CD14-positive monocyte (primary cell): ENCODE measurements at regions not wholly inside any gene's neighbourhood (a gene's known extent, or its start where the extent isn't known, plus 50 kb on each side); places are given as distances from the start of the nearest gene placed in this dataset.

Source experiments
- DNase-seq, 3 donors: peaks; one replicate each; pipeline ENCODE4 v3.0.0-alpha.2; 2011 to 2022
- H2AFZ ChIP-seq: 2 replicates; pipeline ENCODE4 v1.6.0; 2012; ENCODE audit warnings: mild to moderate bottlenecking, low read depth, low read length, inconsistent platforms; ENCODE audit not compliant: insufficient read depth, poor library complexity, severe bottlenecking
- H3K27ac ChIP-seq, 2 donors: 1 replicate in 1 of 2; 2 replicates in 1 of 2; pipeline ENCODE4 v1.5.1; 2012 to 2013; ENCODE audit warnings: low read length in 2 of 2, control low read depth in 1 of 2, inconsistent platforms in 1 of 2, low read depth in 1 of 2, mild to moderate bottlenecking in 1 of 2
- H3K27me3 ChIP-seq, 2 donors: one replicate each; pipeline versions ENCODE4 v1.6.0 to v1.6.1; 2011 to 2013; ENCODE audit warnings: low read length in 2 of 2; ENCODE audit not compliant: control insufficient read depth in 2 of 2, insufficient read depth in 2 of 2
- H3K36me3 ChIP-seq, 2 donors: replicated peaks in 1 of 2; 1 replicate in 1 of 2; 2 replicates in 1 of 2; pipeline versions ENCODE4 v1.5.1 to v1.6.1; 2012 to 2013; ENCODE audit warnings: low read length in 2 of 2, control low read depth in 1 of 2, inconsistent platforms in 1 of 2, mild to moderate bottlenecking in 1 of 2; ENCODE audit not compliant: insufficient read depth in 2 of 2, control insufficient read depth in 1 of 2
- H3K4me1 ChIP-seq, 2 donors: 1 replicate in 1 of 2; 2 replicates in 1 of 2; pipeline versions ENCODE4 v1.5.1 to v1.6.1; 2012 to 2013; ENCODE audit warnings: low read length in 2 of 2, control low read depth in 1 of 2, inconsistent platforms in 1 of 2, mild to moderate bottlenecking in 1 of 2, moderate library complexity in 1 of 2; ENCODE audit not compliant: insufficient read depth in 2 of 2, control insufficient read depth in 1 of 2
- H3K4me2 ChIP-seq: replicated peaks from 2 replicates; pipeline ENCODE3; 2012; ENCODE audit warnings: low read length, moderate library complexity, mild to moderate bottlenecking; ENCODE audit not compliant: poor library complexity, severe bottlenecking; ENCODE audit errors: extremely low read depth
- H3K4me3 ChIP-seq, 3 experiments: fragments of 200-600 bp in 1 of 3; sonication (generic) in 1 of 3; replicated peaks in 1 of 3; 1 replicate in 2 of 3; 2 replicates in 1 of 3; pipeline ENCODE4 v1.5.1; 2011 to 2013; ENCODE audit warnings: low read length in 3 of 3, mild to moderate bottlenecking in 3 of 3, control low read depth in 2 of 3, low read depth in 2 of 3, inconsistent platforms in 1 of 3, moderate library complexity in 1 of 3
- H3K79me2 ChIP-seq: 2 replicates; pipeline ENCODE4 v1.6.0; 2012; ENCODE audit warnings: mild to moderate bottlenecking, control low read depth, inconsistent platforms, low read length, moderate library complexity; ENCODE audit not compliant: insufficient read depth
- H3K9ac ChIP-seq: 2 replicates; pipeline ENCODE4 v1.6.0; 2017; ENCODE audit warnings: low read length, mild to moderate bottlenecking; ENCODE audit not compliant: insufficient read depth, poor library complexity, severe bottlenecking
- H3K9me3 ChIP-seq, 2 donors: replicated peaks in 1 of 2; 1 replicate in 1 of 2; 2 replicates in 1 of 2; pipeline versions ENCODE4 v1.5.1 to v1.6.1; 2012 to 2013; ENCODE audit warnings: low read length in 2 of 2, control low read depth in 1 of 2; ENCODE audit not compliant: control insufficient read depth in 1 of 2, insufficient read depth in 1 of 2
- H4K20me1 ChIP-seq: 2 replicates; pipeline ENCODE4 v1.6.0; 2012; ENCODE audit warnings: mild to moderate bottlenecking, low read length, control low read depth, moderate library complexity; ENCODE audit not compliant: insufficient read depth
- H3K27ac Mint-ChIP-seq, 7 donors: one replicate each; pipeline ENCODE4 v1.8.0; 2020; ENCODE audit warnings: mild to moderate bottlenecking in 7 of 7, mixed read lengths in 7 of 7, moderate library complexity in 6 of 7, inconsistent platforms in 2 of 7
- H3K27me3 Mint-ChIP-seq, 3 donors: one replicate each; pipeline ENCODE4 v1.8.0; 2021 to 2022; ENCODE audit warnings: low read depth in 3 of 3, mild to moderate bottlenecking in 3 of 3, mixed read lengths in 3 of 3, moderate library complexity in 3 of 3, inconsistent platforms in 1 of 3
- H3K36me3 Mint-ChIP-seq, 2 donors: one replicate each; pipeline ENCODE4 v1.8.0; 2020; ENCODE audit warnings: mixed read lengths in 2 of 2, inconsistent platforms in 1 of 2, mild to moderate bottlenecking in 1 of 2
- H3K4me1 Mint-ChIP-seq: one replicate; pipeline ENCODE4 v1.8.0; 2020; ENCODE audit warnings: mild to moderate bottlenecking, mixed read lengths
- H3K4me3 Mint-ChIP-seq, 2 donors: one replicate each; pipeline ENCODE4 v1.8.0; 2020; ENCODE audit warnings: mild to moderate bottlenecking in 2 of 2, mixed read lengths in 2 of 2, moderate library complexity in 1 of 2
- H3K9me3 Mint-ChIP-seq, 7 donors: one replicate each; pipeline ENCODE4 v1.8.0; 2020 to 2022; ENCODE audit warnings: mixed read lengths in 7 of 7, mild to moderate bottlenecking in 6 of 7, moderate library complexity in 6 of 7, inconsistent platforms in 2 of 7
- WGBS: methylation state at CpG from one replicate; pipeline ENCODE4 v1.1.5; 2013; ENCODE audit warnings: missing lambda C conversion rate; ENCODE audit not compliant: insufficient coverage; 5-methylcytosine and 5-hydroxymethylcytosine counted together
- intact Hi-C, 2 donors: fragments of 100-400 bp; cut with micrococcal nuclease; formaldehyde crosslinking; loops; one replicate each; pipeline versions ENCODE4 v1.15.0 to v1.15.1; 2023
- TF ChIP-seq, protein P1 (sequence below): fragments of 200-600 bp; IDR thresholded peaks from one replicate; pipeline ENCODE4 v1.8.0; 2022; ENCODE audit warnings: antibody characterized with exemption, mild to moderate bottlenecking

DNA sequence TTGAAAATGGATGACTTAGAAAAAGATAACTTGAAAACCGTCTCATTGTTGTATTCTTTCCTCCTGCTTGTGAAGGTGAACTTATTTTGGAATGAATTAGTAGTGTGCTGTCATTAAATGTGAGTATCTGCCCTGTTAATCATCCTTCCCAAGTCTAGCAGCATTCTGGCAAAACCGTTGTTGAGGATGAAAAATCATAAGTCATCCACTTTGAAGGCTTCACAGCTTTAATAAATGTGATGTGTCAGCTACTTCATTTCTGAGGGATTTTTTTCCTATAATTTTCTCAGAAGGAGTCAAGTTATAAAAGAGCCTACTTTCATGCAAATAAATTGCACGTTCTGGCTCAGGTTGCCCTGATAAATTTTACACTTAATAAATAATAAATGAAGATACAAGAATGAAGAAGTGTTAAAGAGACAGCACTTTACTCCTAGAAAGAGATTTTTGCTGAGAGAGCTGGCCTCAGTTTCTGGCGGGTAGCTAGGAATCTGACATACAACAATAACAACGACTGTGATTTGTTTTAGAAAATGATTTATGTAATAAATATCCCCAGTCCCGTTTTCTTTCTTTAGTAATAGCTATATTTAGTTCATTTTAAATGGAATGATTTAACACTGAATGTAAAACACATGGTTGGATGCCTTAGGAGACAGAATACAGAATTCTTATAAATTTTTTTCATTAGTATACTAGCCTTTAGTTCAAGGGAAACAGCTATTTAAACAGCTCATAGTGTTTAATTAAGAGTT, 516.5 kb upstream of the KLF6 start:
- no peak overlapping the region for H3K27ac ChIP-seq
- intact Hi-C loops, result no loop called here
- Mint-ChIP-seq H3K27ac (no peak overlapping the region), H3K27me3 (peaks cover 0 to 2% (median 0%) of the 10 kb centered on the region in 3 donors), H3K36me3 (no peaks in the 10 kb centered on the region), H3K4me3 (no peak overlapping the region), H3K4me1 (no peaks in the 10 kb centered on the region), H3K9me3 (peaks cover 0 to 3% (median 0%) of the 10 kb centered on the region in 7 donors)
- H3K36me3 ChIP-seq, result no peaks in the 10 kb centered on the region
- no peaks in the 10 kb centered on the region for H3K27me3 ChIP-seq
- TF ChIP-seq, protein P1, sequence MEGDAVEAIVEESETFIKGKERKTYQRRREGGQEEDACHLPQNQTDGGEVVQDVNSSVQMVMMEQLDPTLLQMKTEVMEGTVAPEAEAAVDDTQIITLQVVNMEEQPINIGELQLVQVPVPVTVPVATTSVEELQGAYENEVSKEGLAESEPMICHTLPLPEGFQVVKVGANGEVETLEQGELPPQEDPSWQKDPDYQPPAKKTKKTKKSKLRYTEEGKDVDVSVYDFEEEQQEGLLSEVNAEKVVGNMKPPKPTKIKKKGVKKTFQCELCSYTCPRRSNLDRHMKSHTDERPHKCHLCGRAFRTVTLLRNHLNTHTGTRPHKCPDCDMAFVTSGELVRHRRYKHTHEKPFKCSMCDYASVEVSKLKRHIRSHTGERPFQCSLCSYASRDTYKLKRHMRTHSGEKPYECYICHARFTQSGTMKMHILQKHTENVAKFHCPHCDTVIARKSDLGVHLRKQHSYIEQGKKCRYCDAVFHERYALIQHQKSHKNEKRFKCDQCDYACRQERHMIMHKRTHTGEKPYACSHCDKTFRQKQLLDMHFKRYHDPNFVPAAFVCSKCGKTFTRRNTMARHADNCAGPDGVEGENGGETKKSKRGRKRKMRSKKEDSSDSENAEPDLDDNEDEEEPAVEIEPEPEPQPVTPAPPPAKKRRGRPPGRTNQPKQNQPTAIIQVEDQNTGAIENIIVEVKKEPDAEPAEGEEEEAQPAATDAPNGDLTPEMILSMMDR, result no peak
- H3K4me1 ChIP-seq, result no peaks in the 10 kb centered on the region
- no CpG with 5 or more reads among the region's 6 CpGs for WGBS
- no peak overlapping the region for H2AFZ ChIP-seq
- H3K4me2 ChIP-seq, result no peak overlapping the region
- H3K4me3 ChIP-seq, result no peak overlapping the region
- H3K79me2 ChIP-seq, result no peaks in the 10 kb centered on the region
- H4K20me1 ChIP-seq, result no peaks in the 10 kb centered on the region
- DNase-seq, result no peak
- H3K9ac ChIP-seq, result no peak overlapping the region
- no peaks in the 10 kb centered on the region for H3K9me3 ChIP-seq

DNA sequence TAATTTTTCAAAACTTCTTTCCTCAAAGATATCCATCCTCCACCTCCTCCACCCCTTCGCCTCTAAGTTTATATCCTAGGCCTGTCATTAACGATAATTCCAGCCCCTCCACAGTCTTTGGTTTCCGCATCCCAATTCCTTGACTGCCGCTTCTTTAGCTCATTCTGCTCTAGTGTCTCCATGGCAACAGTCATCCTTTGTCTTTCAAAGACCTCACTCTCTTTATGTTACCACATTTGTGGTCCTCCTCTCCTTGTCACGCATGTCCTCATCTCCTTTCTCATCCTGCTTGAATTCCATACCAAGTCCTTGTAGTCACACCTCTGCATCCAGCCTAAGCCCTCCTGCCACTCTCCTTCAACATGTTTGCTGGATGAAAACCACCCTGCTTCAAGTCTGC, 511.2 kb upstream of the KLF6 start:
- Histone ChIP-seq H2AFZ (no peak overlapping the region), H3K4me3 (no peak overlapping the region), H3K27me3 (no peaks in the 10 kb centered on the region), H3K9ac (no peak overlapping the region), H4K20me1 (no peaks in the 10 kb centered on the region), H3K4me2 (no peak overlapping the region), H3K27ac (no peak overlapping the region), H3K36me3 (no peaks in the 10 kb centered on the region), H3K9me3 (no peaks in the 10 kb centered on the region), H3K79me2 (no peaks in the 10 kb centered on the region), H3K4me1 (no peaks in the 10 kb centered on the region)
- 98% methylated on average over 5 of the region's 5 CpGs for WGBS
- no peaks in the 10 kb centered on the region for H3K36me3 Mint-ChIP-seq
- H3K9me3 Mint-ChIP-seq, result peaks cover 0 to 2% (median 0%) of the 10 kb centered on the region in 7 donors
- intact Hi-C loops, result no loop called here
- no peaks in the 10 kb centered on the region for H3K4me1 Mint-ChIP-seq
- TF ChIP-seq, protein P1, result no peak
- no peak for DNase-seq
- peaks cover 0 to 2% (median 0%) of the 10 kb centered on the region in 3 donors for H3K27me3 Mint-ChIP-seq
- no peak overlapping the region for H3K27ac Mint-ChIP-seq
- H3K4me3 Mint-ChIP-seq, result no peak overlapping the region
